ENCODE measurements at regions not wholly inside any gene's neighbourhood (a gene's known extent, or its start where the extent isn't known, plus 50 kb on each side); places are given as distances from the start of the nearest gene placed in this dataset.

- TF ChIP-seq CTCF (IDR thresholded peaks at IDR 0.05) (peak; percentile 56 to 79 (median 74)), POLR2AphosphoS5 (IDR thresholded peaks at IDR 0.05) (no peak), POLR2A (IDR thresholded peaks at IDR 0.05) (no peak), EP300 (IDR thresholded peaks at IDR 0.05) (no peak)
Measured at GRCh38 chr7:106462365-106462859, 177.6 kb upstream of the NAMPT start.
